ENCODE measurements at regions not wholly inside any gene's neighbourhood (a gene's known extent, or its start where the extent isn't known, plus 50 kb on each side); places are given as distances from the start of the nearest gene placed in this dataset.

DNA sequence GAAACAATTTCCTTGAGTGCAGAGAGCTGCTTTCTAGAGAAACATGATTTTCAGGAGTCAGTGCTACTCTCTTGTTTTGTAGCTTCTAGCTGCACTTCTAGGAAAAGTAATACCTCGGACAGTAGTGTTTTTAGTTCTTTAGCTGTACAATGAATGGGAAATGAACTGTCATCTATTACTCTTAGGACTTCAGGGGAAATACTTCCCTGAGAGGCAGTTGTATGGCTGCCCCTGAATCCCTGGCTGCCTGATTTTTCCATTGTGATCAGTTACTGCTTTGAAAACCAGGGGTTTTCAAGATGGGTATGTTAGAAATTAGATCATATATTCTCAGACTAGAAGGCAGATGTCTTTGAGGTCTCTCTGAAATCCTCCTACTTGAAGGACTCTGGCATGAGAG lies 200.3 kb upstream of the SEMA6D start:
- DNase-seq, result no peak
- Histone ChIP-seq H3K9me3 (no peaks in the 10 kb centered on the region), H3K27ac (no peak overlapping the region), H3K27me3 (no peaks in the 10 kb centered on the region), H3K4me3 (replicated peaks in 1 of 3) (no peak overlapping the region), H3K36me3 (no peaks in the 10 kb centered on the region), H3K4me1 (no peaks in the 10 kb centered on the region)
- intact Hi-C loops (cut with DNase I), result no loop called here
- TF ChIP-seq, protein P1, sequence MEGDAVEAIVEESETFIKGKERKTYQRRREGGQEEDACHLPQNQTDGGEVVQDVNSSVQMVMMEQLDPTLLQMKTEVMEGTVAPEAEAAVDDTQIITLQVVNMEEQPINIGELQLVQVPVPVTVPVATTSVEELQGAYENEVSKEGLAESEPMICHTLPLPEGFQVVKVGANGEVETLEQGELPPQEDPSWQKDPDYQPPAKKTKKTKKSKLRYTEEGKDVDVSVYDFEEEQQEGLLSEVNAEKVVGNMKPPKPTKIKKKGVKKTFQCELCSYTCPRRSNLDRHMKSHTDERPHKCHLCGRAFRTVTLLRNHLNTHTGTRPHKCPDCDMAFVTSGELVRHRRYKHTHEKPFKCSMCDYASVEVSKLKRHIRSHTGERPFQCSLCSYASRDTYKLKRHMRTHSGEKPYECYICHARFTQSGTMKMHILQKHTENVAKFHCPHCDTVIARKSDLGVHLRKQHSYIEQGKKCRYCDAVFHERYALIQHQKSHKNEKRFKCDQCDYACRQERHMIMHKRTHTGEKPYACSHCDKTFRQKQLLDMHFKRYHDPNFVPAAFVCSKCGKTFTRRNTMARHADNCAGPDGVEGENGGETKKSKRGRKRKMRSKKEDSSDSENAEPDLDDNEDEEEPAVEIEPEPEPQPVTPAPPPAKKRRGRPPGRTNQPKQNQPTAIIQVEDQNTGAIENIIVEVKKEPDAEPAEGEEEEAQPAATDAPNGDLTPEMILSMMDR (IDR thresholded peaks at IDR 0.05), result no peak
- TF ChIP-seq POLR2A (IDR thresholded peaks at IDR 0.05), result no peak
- 41 to 48% methylated on average over 1 of the region's 1 CpG for WGBS, 2 donors

DNA sequence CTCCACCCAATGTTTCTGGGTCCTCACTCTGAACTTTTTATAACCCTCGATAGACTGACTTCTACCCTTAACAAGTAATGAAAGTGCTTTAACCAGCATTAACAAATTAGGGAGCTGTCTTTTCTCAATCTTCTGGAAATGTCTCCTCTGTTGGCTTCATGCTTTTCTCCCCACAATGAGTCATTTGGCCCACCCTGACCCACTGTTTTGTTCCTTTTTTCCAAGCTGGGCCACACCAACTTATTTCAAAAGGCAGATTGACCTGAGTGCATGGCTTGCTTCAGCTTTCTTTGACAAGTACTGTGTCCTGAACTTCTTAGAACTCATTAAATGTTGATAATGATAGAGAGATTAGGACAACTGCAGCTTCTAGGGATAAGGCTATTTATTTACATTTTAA lies 199.6 kb upstream of the SEMA6D start:
- Histone ChIP-seq H3K9me3 (no peaks in the 10 kb centered on the region), H3K27me3 (no peaks in the 10 kb centered on the region), H3K36me3 (no peaks in the 10 kb centered on the region), H3K27ac (no peak overlapping the region), H3K4me3 (replicated peaks in 1 of 3) (no peak overlapping the region), H3K4me1 (no peaks in the 10 kb centered on the region)
- WGBS, 2 donors, result 46 to 67% methylated on average over 1 of the region's 1 CpG
- DNase-seq, result no peak
- TF ChIP-seq, protein P1 (IDR thresholded peaks at IDR 0.05), result no peak
- TF ChIP-seq POLR2A (IDR thresholded peaks at IDR 0.05), result no peak
- intact Hi-C loops (cut with DNase I), result no loop called here

DNA sequence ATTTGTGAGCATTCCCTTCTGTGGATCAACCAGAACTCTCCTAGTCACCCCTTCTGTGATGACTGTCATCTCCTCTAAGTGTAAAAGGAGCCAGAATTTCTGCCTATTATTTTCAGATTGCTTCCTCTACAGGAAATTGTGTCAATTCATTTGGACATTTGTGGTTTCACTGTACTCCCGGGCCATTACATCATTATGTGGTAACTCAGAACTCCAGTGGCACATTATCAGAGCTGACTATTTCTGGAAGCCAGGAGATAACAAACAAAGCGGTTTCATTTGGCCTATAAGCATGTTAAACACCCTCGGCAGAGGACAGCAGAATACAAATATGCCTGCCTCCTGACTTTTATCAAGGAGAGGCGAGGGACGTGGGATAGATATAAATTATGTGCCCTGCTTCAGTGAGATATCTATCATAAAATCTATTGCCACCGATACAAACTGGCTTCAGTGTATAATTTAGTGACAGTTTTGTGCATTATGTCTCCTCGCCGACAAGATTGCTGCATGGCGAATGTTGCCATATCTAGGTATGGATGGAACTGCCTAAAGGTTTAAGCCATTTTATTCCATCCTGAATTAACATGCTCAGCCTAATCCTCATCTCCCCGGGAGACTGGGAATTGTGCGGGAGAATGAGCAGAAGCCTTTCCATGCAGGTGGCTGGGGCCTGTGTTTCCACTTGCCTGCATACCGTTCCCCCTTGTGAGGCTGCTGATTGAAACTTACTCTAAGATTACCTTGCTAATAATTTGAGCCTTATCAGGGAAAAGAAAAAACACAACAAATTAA lies 193.4 kb upstream of the SEMA6D start:
- no peaks in the 10 kb centered on the region for H3K27me3 ChIP-seq
- H3K36me3 ChIP-seq, result no peaks in the 10 kb centered on the region
- TF ChIP-seq, protein P1 (IDR thresholded peaks at IDR 0.05), result no peak
- TF ChIP-seq POLR2A (IDR thresholded peaks at IDR 0.05), result no peak
- DNase-seq, result no peak
- H3K9me3 ChIP-seq, result no peaks in the 10 kb centered on the region
- H3K4me1 ChIP-seq, result no peaks in the 10 kb centered on the region
- WGBS, 2 donors, result 68 to 76% methylated on average over 12 of the region's 12 CpGs
- H3K4me3 ChIP-seq (replicated peaks in 1 of 3), result no peak overlapping the region
- intact Hi-C loops (cut with DNase I), result no loop called here
- H3K27ac ChIP-seq, result no peak overlapping the region

DNA sequence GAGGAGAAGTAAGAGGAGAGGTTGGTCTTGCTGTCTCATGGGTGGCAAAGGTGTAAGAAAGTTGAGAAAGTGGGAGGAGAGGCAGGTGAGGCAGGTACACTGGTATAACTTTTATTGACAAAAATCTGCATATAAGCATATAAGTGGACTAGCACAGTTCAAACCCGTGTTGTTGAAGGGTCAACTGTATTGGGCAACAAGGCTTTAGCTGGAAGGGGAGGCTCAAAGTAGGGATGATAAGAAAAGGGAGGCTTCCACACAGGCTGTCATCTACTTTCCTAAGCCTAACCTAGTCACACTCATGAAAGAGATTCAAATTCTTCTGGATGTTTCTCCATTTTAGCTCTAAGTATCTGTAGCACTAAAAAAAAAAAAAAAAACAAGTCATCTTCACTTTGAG lies 188.1 kb upstream of the SEMA6D start:
- DNase-seq, result no peak
- 75 to 94% methylated on average over 1 of the region's 1 CpG for WGBS, 2 donors

DNA sequence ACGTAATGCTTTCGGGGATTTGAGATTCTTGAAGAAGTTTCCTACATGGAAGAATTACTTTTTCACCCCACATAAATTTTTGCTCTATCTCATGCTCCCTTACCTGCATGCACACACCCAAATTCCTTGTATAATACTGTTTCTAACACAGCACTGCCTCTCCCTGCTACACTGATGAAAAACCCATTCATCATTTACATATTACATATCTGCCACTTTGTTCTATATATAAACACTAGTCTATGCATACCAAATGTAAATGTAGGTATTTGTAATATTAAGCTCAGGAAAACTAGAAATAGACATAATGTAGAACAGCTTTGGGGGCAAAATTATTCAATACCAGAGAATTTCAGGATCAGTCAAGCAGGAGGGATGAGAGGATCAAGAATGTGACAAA lies 182.6 kb upstream of the SEMA6D start:
- DNase-seq, result no peak
- intact Hi-C loops (cut with DNase I), result no loop called here
- Histone ChIP-seq H3K9me3 (no peaks in the 10 kb centered on the region), H3K36me3 (no peaks in the 10 kb centered on the region), H3K27ac (no peak overlapping the region), H3K4me3 (replicated peaks in 1 of 3) (no peak overlapping the region), H3K4me1 (no peaks in the 10 kb centered on the region), H3K27me3 (no peaks in the 10 kb centered on the region)
- WGBS, 2 donors, result 95 to 97% methylated on average over 2 of the region's 2 CpGs
- TF ChIP-seq, protein P1 (IDR thresholded peaks at IDR 0.05), result no peak
- TF ChIP-seq POLR2A (IDR thresholded peaks at IDR 0.05), result no peak

More for the DNA sequence above, 188.1 kb upstream of the SEMA6D start:
- H3K4me1 ChIP-seq, result no peaks in the 10 kb centered on the region
- H3K36me3 ChIP-seq, result no peaks in the 10 kb centered on the region
- H3K27ac ChIP-seq, result no peak overlapping the region
- no peaks in the 10 kb centered on the region for H3K9me3 ChIP-seq
- intact Hi-C loops (cut with DNase I), result no loop called here
- TF ChIP-seq, protein P1 (IDR thresholded peaks at IDR 0.05), result no peak
- no peak for TF ChIP-seq POLR2A (IDR thresholded peaks at IDR 0.05)
- no peaks in the 10 kb centered on the region for H3K27me3 ChIP-seq
- no peak overlapping the region for H3K4me3 ChIP-seq (replicated peaks in 1 of 3)

Data from thyroid gland (tissue), 4 donors.